SH-SY5Y (cell line): ENCODE measurements at regions not wholly inside any gene's neighbourhood (a gene's known extent, or its start where the extent isn't known, plus 50 kb on each side); places are given as distances from the start of the nearest gene placed in this dataset.

Experiments
- GATA2 ChIP-seq: IDR thresholded peaks from 2 replicates; pipeline ENCODE4 v1.6.1; 2011; ENCODE audit warnings: mild to moderate bottlenecking, low read depth, low read length
- GATA3 ChIP-seq: IDR thresholded peaks from 2 replicates; pipeline ENCODE4 v1.6.1; 2011; ENCODE audit warnings: low read depth, mild to moderate bottlenecking, low read length, moderate library complexity

- no peak for TF ChIP-seq GATA2
- TF ChIP-seq GATA3: no peak
These were observed 316.2 kb downstream of the ETAA1 start for GRCh38 chr2:67713376-67713775.
